Thoracic aorta (tissue), 2 donors: ENCODE measurements at regions not wholly inside any gene's neighbourhood (a gene's known extent, or its start where the extent isn't known, plus 50 kb on each side); places are given as distances from the start of the nearest gene placed in this dataset.

ENCODE experiments used
- ATAC-seq: fragments of 150-250 bp; one replicate; pipeline ENCODE4 v1.8.0; 2017; ENCODE audit warnings: low read depth; ENCODE audit not compliant: insufficient number of reproducible peaks, low FRiP score
- DNase-seq: peaks from one replicate; pipeline ENCODE4 v3.0.0-alpha.2; 2020; ENCODE audit warnings: low spot score
- H3K27ac ChIP-seq, 2 donors: fragments of 200-600 bp; sonication (generic); 1 replicate in 1 of 2; 2 replicates in 1 of 2; pipeline ENCODE4 v1.5.1; 2016; ENCODE audit warnings: mild to moderate bottlenecking in 2 of 2, moderate library complexity in 2 of 2
- H3K27me3 ChIP-seq: fragments of 200-600 bp; sonication (generic); replicated peaks from 2 replicates; pipeline ENCODE4 v1.6.0; 2016; ENCODE audit warnings: mild to moderate bottlenecking; ENCODE audit not compliant: insufficient read depth
- H3K36me3 ChIP-seq: fragments of 200-600 bp; sonication (generic); one replicate; pipeline ENCODE4 v1.5.1; 2016
- H3K4me1 ChIP-seq, 2 donors: fragments of 200-600 bp; sonication (generic); 1 replicate in 1 of 2; 2 replicates in 1 of 2; pipeline versions ENCODE4 v1.5.1 to v1.6.0; 2016; ENCODE audit warnings: low read depth in 2 of 2, mild to moderate bottlenecking in 1 of 2; ENCODE audit not compliant: control insufficient read depth in 1 of 2
- H3K4me3 ChIP-seq: fragments of 200-600 bp; sonication (generic); 2 replicates; pipeline ENCODE4 v1.5.1; 2016; ENCODE audit warnings: mild to moderate bottlenecking
- H3K9me3 ChIP-seq: fragments of 200-600 bp; sonication (generic); 2 replicates; pipeline ENCODE4 v1.5.1; 2016
- CTCF ChIP-seq: fragments of 200-600 bp; sonication (generic); IDR thresholded peaks from one replicate; pipeline ENCODE4 v1.5.1; 2019; ENCODE audit warnings: antibody characterized with exemption

- Histone ChIP-seq H3K4me1 (peaks cover 0 to 9% of the 10 kb centered on the region in 2 donors), H3K27ac (no peak overlapping the region), H3K27me3 (no peaks in the 10 kb centered on the region), H3K36me3 (no peaks in the 10 kb centered on the region), H3K9me3 (no peaks in the 10 kb centered on the region), H3K4me3 (no peak overlapping the region)
- ATAC-seq (no peak), DNase-seq (no peak)
- TF ChIP-seq CTCF: no peak
Measured at GRCh38 chr9:38288502-38288901, 104.0 kb upstream of the ALDH1B1 start.

- no peak for DNase-seq
- no peak overlapping the region for H3K27ac ChIP-seq
- ATAC-seq: no peak
Measured at GRCh38 chr9:38287420-38287985, 105.0 kb upstream of the ALDH1B1 start.

GRCh38 chr9:38286766-38287165 lies 105.7 kb upstream of the ALDH1B1 start:
- Histone ChIP-seq H3K4me1 (no peaks in the 10 kb centered on the region), H3K27me3 (no peaks in the 10 kb centered on the region), H3K4me3 (no peak overlapping the region), H3K36me3 (no peaks in the 10 kb centered on the region), H3K9me3 (no peaks in the 10 kb centered on the region), H3K27ac (no peak overlapping the region)
- no peak for TF ChIP-seq CTCF
- ATAC-seq (no peak), DNase-seq (no peak)

More at GRCh38 chr9:38287420-38287985, 105.0 kb upstream of the ALDH1B1 start:
- Histone ChIP-seq H3K36me3 (no peaks in the 10 kb centered on the region), H3K4me1 (no peaks in the 10 kb centered on the region), H3K9me3 (no peaks in the 10 kb centered on the region), H3K4me3 (no peak overlapping the region), H3K27me3 (no peaks in the 10 kb centered on the region)
- no peak for TF ChIP-seq CTCF

GRCh38 chr9:38286357-38286756 lies 106.1 kb upstream of the ALDH1B1 start:
- H3K4me1 ChIP-seq: no peaks in the 10 kb centered on the region
- no peak overlapping the region for H3K27ac ChIP-seq
- H3K36me3 ChIP-seq: no peaks in the 10 kb centered on the region
- TF ChIP-seq CTCF: no peak
- H3K9me3 ChIP-seq: no peaks in the 10 kb centered on the region
- no peaks in the 10 kb centered on the region for H3K27me3 ChIP-seq
- H3K4me3 ChIP-seq: no peak overlapping the region
- DNase-seq: no peak
- ATAC-seq: no peak

GRCh38 chr9:38285236-38285635 lies 107.3 kb upstream of the ALDH1B1 start:
- no peak overlapping the region for H3K27ac ChIP-seq
- no peaks in the 10 kb centered on the region for H3K27me3 ChIP-seq
- DNase-seq (no peak), ATAC-seq (no peak)
- H3K4me3 ChIP-seq: no peak overlapping the region
- H3K9me3 ChIP-seq: no peaks in the 10 kb centered on the region
- no peaks in the 10 kb centered on the region for H3K36me3 ChIP-seq
- TF ChIP-seq CTCF: no peak
- no peaks in the 10 kb centered on the region for H3K4me1 ChIP-seq
